WTC11 (cell line): ENCODE measurements at regions not wholly inside any gene's neighbourhood (a gene's known extent, or its start where the extent isn't known, plus 50 kb on each side); places are given as distances from the start of the nearest gene placed in this dataset.

Source experiments
- ATAC-seq: fragments of 200-7000 bp; cut with Tn5 transposase; 2 replicates; pipeline ENCODE4 v1.10.0; 2021; ENCODE audit warnings: mild to moderate bottlenecking, moderate library complexity
- CTCF ChIA-PET: fragments of 300-600 bp; sonication (Branson Sonifier 250); formaldehyde crosslinking; loops from one replicate; lab custom pipeline; 2021; ENCODE audit warnings: antibody characterized with exemption; lab: Charles Lee
- POLR2A ChIA-PET: fragments of 350-600 bp; sonication (Branson Sonifier 250); formaldehyde crosslinking; loops from one replicate; lab custom pipeline; 2021; ENCODE audit warnings: antibody characterized with exemption; lab: Charles Lee
- DNase-seq: peaks from one replicate; pipeline ENCODE4 v3.0.0; 2021; ENCODE audit warnings: low spot score
- H3K27ac Mint-ChIP-seq: 2 replicates; pipeline ENCODE4 v1.8.0; 2021; ENCODE audit warnings: mixed read lengths
- H3K27me3 Mint-ChIP-seq: 2 replicates; pipeline ENCODE4 v1.8.0; 2021; ENCODE audit warnings: low read depth, mild to moderate bottlenecking, moderate library complexity, mixed read lengths
- H3K36me3 Mint-ChIP-seq: 2 replicates; pipeline ENCODE4 v1.8.0; 2021; ENCODE audit warnings: mixed read lengths
- H3K4me1 Mint-ChIP-seq: 2 replicates; pipeline ENCODE4 v1.8.0; 2022; ENCODE audit warnings: mixed read lengths
- H3K4me3 Mint-ChIP-seq: 2 replicates; pipeline ENCODE4 v1.8.0; 2021; ENCODE audit warnings: mild to moderate bottlenecking, moderate library complexity, mixed read lengths
- H3K9me3 Mint-ChIP-seq: 2 replicates; pipeline ENCODE4 v1.8.0; 2021; ENCODE audit warnings: mixed read lengths
- AR ChIP-seq: fragments of 250-450 bp; sonication (Bioruptor Pico); IDR thresholded peaks from 2 replicates; pipeline ENCODE4 v1.9.0; 2021; ENCODE audit warnings: mild to moderate bottlenecking
- ATF6 ChIP-seq: sonication (generic); formaldehyde crosslinking; IDR thresholded peaks from 2 replicates; pipeline ENCODE4 v1.8.1; 2023; ENCODE audit warnings: mild to moderate bottlenecking, missing genetic modification reagents
- CBFB ChIP-seq: sonication (generic); formaldehyde crosslinking; IDR thresholded peaks from 2 replicates; pipeline ENCODE4 v1.8.1; 2022; ENCODE audit warnings: mild to moderate bottlenecking, low read depth, missing genetic modification reagents
- CDX4 ChIP-seq: fragments of 250-450 bp; sonication (Bioruptor Pico); IDR thresholded peaks from 2 replicates; pipeline ENCODE4 v1.9.0; 2021; ENCODE audit warnings: moderate library complexity, mild to moderate bottlenecking, inconsistent platforms, borderline replicate concordance
- CREB1 ChIP-seq: sonication (generic); formaldehyde crosslinking; IDR thresholded peaks from 2 replicates; pipeline ENCODE4 v1.8.0; 2023; ENCODE audit warnings: mild to moderate bottlenecking, missing genetic modification reagents
- ETV6 ChIP-seq: sonication (generic); formaldehyde crosslinking; IDR thresholded peaks from 2 replicates; pipeline ENCODE4 v1.8.1; 2022; ENCODE audit warnings: mild to moderate bottlenecking, missing genetic modification reagents
- GABPB1 ChIP-seq: sonication (generic); formaldehyde crosslinking; IDR thresholded peaks from 2 replicates; pipeline ENCODE4 v1.8.1; 2023; ENCODE audit warnings: mild to moderate bottlenecking, missing genetic modification reagents
- HMGXB4 ChIP-seq: sonication (generic); formaldehyde crosslinking; IDR thresholded peaks from 2 replicates; pipeline ENCODE4 v1.8.1; 2023; ENCODE audit warnings: mild to moderate bottlenecking, moderate library complexity, missing genetic modification reagents
- JUN ChIP-seq: sonication (generic); formaldehyde crosslinking; IDR thresholded peaks from 2 replicates; pipeline ENCODE4 v1.8.0; 2023; ENCODE audit warnings: mild to moderate bottlenecking, missing genetic modification reagents
- KAT7 ChIP-seq: sonication (generic); formaldehyde crosslinking; IDR thresholded peaks from 2 replicates; pipeline ENCODE4 v1.8.1; 2023; ENCODE audit warnings: missing genetic modification reagents, mild to moderate bottlenecking, borderline replicate concordance
- MAX ChIP-seq: sonication (generic); formaldehyde crosslinking; IDR thresholded peaks from 2 replicates; pipeline ENCODE4 v1.8.0; 2022; ENCODE audit warnings: mild to moderate bottlenecking, missing genetic modification reagents
- NFATC4 ChIP-seq: fragments of 250-450 bp; sonication (Bioruptor Pico); IDR thresholded peaks from 2 replicates; pipeline ENCODE4 v1.9.0; 2021; ENCODE audit warnings: mild to moderate bottlenecking
- NFYB ChIP-seq: sonication (generic); formaldehyde crosslinking; conservative IDR thresholded peaks from 2 replicates; pipeline ENCODE4 v1.8.0; 2022; ENCODE audit warnings: low read depth, missing genetic modification reagents
- NR1H2 ChIP-seq: sonication (generic); formaldehyde crosslinking; IDR thresholded peaks from 2 replicates; pipeline ENCODE4 v1.9.0; 2021; ENCODE audit warnings: mild to moderate bottlenecking, moderate library complexity, missing genetic modification reagents
- OVOL2 ChIP-seq: fragments of 250-450 bp; sonication (Bioruptor Pico); IDR thresholded peaks from 2 replicates; pipeline ENCODE4 v1.9.0; 2021; ENCODE audit warnings: mild to moderate bottlenecking, borderline replicate concordance
- RELA ChIP-seq: sonication (generic); formaldehyde crosslinking; IDR thresholded peaks from 2 replicates; pipeline ENCODE4 v1.8.1; 2022; ENCODE audit warnings: missing genetic modification reagents, mild to moderate bottlenecking, borderline replicate concordance
- SP1 ChIP-seq: sonication (generic); formaldehyde crosslinking; conservative IDR thresholded peaks from 2 replicates; pipeline ENCODE4 v1.8.1; 2022; ENCODE audit warnings: missing genetic modification reagents
- TEAD4 ChIP-seq: sonication (generic); formaldehyde crosslinking; IDR thresholded peaks from 2 replicates; pipeline ENCODE4 v1.8.0; 2022; ENCODE audit warnings: mild to moderate bottlenecking, missing genetic modification reagents
- USF1 ChIP-seq: sonication (generic); formaldehyde crosslinking; IDR thresholded peaks from 2 replicates; pipeline ENCODE4 v1.8.0; 2022; ENCODE audit warnings: mild to moderate bottlenecking, missing genetic modification reagents
- ZNF281 ChIP-seq: sonication (generic); formaldehyde crosslinking; IDR thresholded peaks from 2 replicates; pipeline ENCODE4 v1.8.0; 2023; ENCODE audit warnings: mild to moderate bottlenecking, missing genetic modification reagents
- ZNF423 ChIP-seq: fragments of 250-450 bp; sonication (Bioruptor Pico); IDR thresholded peaks from 2 replicates; pipeline ENCODE4 v2.1.2; 2022; ENCODE audit warnings: mild to moderate bottlenecking, moderate library complexity
- ZNF671 ChIP-seq: fragments of 250-450 bp; sonication (Bioruptor Pico); IDR thresholded peaks from 2 replicates; pipeline ENCODE4 v1.8.0; 2021; ENCODE audit warnings: mild to moderate bottlenecking
- ZSCAN18 ChIP-seq: fragments of 250-450 bp; sonication (Bioruptor Pico); IDR thresholded peaks from 2 replicates; pipeline ENCODE4 v2.1.2; 2022; ENCODE audit warnings: mild to moderate bottlenecking, moderate library complexity

GRCh38 chr10:47231414-47231813 is 68.6 kb upstream of the GDF10 start:
- peaks cover 11% of the 10 kb centered on the region for H3K36me3 Mint-ChIP-seq
- TF ChIP-seq HMGXB4 (no peak), SP1 (no peak), NFYB (CRISPR knock-in tag) (no peak), JUN (CRISPR knock-in tag) (no peak), NR1H2 (no peak), CREB1 (no peak), GABPB1 (CRISPR knock-in tag) (no peak), ZNF671 (no peak), OVOL2 (CRISPR knock-in tag) (no peak), ETV6 (CRISPR knock-in tag) (no peak), ZNF281 (CRISPR knock-in tag) (no peak), CBFB (CRISPR knock-in tag) (no peak), MAX (CRISPR knock-in tag) (no peak)
- TF ChIP-seq, all 79 proteins: peak for 0
- ChIA-PET CTCF (interaction anchor here (1.4 kb wide), 1 partner anchor 184 kb away, joined by 3 read pairs; no protein-coding TSS in a partner anchor), POLR2A (no interaction called here)
- peaks cover 20% of the 10 kb centered on the region for H3K9me3 Mint-ChIP-seq
- H3K27ac Mint-ChIP-seq = no peak overlapping the region
- H3K4me1 Mint-ChIP-seq = no peaks in the 10 kb centered on the region
- no peak overlapping the region for H3K4me3 Mint-ChIP-seq
- ATAC-seq = no peak
- DNase-seq = no peak
- H3K27me3 Mint-ChIP-seq = no peaks in the 10 kb centered on the region

- Mint-ChIP-seq H3K4me1 (no peaks in the 10 kb centered on the region), H3K4me3 (no peak overlapping the region), H3K36me3 (peaks cover 4% of the 10 kb centered on the region), H3K27me3 (no peaks in the 10 kb centered on the region), H3K9me3 (peaks cover 7% of the 10 kb centered on the region), H3K27ac (no peak overlapping the region)
- ATAC-seq (no peak), DNase-seq (no peak)
- no peak for TF ChIP-seq NFATC4 (CRISPR knock-in tag)
- TF ChIP-seq USF1 = no peak
- TF ChIP-seq KAT7 = no peak
- ChIA-PET POLR2A (no interaction called here), CTCF (interaction anchor here (1.3 kb wide), 1 partner anchor 8 kb away, joined by 4 read pairs; no protein-coding TSS in a partner anchor)
Observed at GRCh38 chr10:47233631-47234030, 66.4 kb upstream of the GDF10 start.

GRCh38 chr10:47235484-47235883 is 64.5 kb upstream of the GDF10 start:
- ChIA-PET CTCF (no interaction called here), POLR2A (no interaction called here)
- no peak for ATAC-seq
- Mint-ChIP-seq H3K4me1 (0 out of 2 replicates have a peak, but pooled peaks cover 2% of the 10 kb centered on the region), H3K27me3 (no peaks in the 10 kb centered on the region), H3K4me3 (no peak overlapping the region), H3K27ac (no peak overlapping the region), H3K36me3 (no peaks in the 10 kb centered on the region), H3K9me3 (no peaks in the 10 kb centered on the region)
- no peak for DNase-seq
- TF ChIP-seq ZSCAN18 (CRISPR knock-in tag) = no peak
- TF ChIP-seq ZNF423 (CRISPR knock-in tag) = no peak
- TF ChIP-seq RELA (CRISPR knock-in tag) = no peak
- no peak for TF ChIP-seq AR (CRISPR knock-in tag)
- TF ChIP-seq ATF6 (CRISPR knock-in tag) = no peak
- TF ChIP-seq TEAD4 (CRISPR knock-in tag) = no peak
- no peak for TF ChIP-seq CDX4 (CRISPR knock-in tag)
